Kidney epithelial cell (primary cell): ENCODE measurements at regions not wholly inside any gene's neighbourhood (a gene's known extent, or its start where the extent isn't known, plus 50 kb on each side); places are given as distances from the start of the nearest gene placed in this dataset.

Experiments used
- DNase-seq: peaks from one replicate; pipeline ENCODE4 v3.0.0-alpha.2; 2010; ENCODE audit warnings: low read depth
- H3K27me3 ChIP-seq: 2 replicates; pipeline ENCODE4 v1.6.0; 2011; ENCODE audit warnings: low read length; ENCODE audit not compliant: control insufficient read depth, insufficient read depth
- H3K36me3 ChIP-seq: 2 replicates; pipeline ENCODE4 v1.5.1; 2011; ENCODE audit warnings: low read length; ENCODE audit not compliant: control insufficient read depth, insufficient read depth
- H3K4me3 ChIP-seq: 2 replicates; pipeline ENCODE4 v1.5.1; 2011; ENCODE audit warnings: low read depth, mild to moderate bottlenecking, control low read depth, low read length
- TF ChIP-seq, protein P1 (sequence below): IDR thresholded peaks from 2 replicates; pipeline ENCODE4 v1.5.1; 2011; ENCODE audit warnings: mild to moderate bottlenecking, moderate library complexity, low read length, control low read depth, inconsistent platforms; ENCODE audit not compliant: insufficient read depth, poor library complexity, severe bottlenecking

DNA sequence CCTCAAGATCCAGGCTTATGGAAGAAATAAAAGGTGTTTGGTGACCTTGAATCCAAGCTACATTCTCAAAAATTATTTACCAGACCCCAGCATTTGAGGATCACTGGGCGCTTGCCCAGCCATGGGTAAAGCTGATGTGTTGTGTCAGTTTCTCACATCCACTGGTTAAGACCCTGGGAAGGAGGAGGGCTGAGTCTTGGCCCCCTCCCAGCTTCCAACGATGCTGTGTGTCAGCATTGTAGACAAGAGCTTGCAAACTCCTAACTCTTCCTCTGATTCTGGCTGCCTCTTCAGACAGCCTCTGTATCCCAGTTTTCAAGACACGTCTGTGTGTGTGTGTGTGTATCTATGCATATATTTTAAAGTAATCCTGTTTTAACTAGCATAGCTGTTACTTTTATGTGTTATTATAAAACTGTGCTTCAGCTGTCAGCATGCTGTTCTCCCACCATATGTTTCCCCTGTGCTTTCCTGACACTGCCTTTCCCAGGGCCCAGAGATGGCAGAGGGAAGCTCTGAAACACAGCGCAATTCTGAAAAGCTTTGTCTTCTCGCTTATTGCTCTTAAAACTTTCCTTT lies 157.3 kb upstream of the LRRN1 start:
- TF ChIP-seq, protein P1, sequence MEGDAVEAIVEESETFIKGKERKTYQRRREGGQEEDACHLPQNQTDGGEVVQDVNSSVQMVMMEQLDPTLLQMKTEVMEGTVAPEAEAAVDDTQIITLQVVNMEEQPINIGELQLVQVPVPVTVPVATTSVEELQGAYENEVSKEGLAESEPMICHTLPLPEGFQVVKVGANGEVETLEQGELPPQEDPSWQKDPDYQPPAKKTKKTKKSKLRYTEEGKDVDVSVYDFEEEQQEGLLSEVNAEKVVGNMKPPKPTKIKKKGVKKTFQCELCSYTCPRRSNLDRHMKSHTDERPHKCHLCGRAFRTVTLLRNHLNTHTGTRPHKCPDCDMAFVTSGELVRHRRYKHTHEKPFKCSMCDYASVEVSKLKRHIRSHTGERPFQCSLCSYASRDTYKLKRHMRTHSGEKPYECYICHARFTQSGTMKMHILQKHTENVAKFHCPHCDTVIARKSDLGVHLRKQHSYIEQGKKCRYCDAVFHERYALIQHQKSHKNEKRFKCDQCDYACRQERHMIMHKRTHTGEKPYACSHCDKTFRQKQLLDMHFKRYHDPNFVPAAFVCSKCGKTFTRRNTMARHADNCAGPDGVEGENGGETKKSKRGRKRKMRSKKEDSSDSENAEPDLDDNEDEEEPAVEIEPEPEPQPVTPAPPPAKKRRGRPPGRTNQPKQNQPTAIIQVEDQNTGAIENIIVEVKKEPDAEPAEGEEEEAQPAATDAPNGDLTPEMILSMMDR: no peak
- Histone ChIP-seq H3K4me3 (no peak overlapping the region), H3K27me3 (no peaks in the 10 kb centered on the region), H3K36me3 (no peaks in the 10 kb centered on the region)
- DNase-seq: no peak

DNA sequence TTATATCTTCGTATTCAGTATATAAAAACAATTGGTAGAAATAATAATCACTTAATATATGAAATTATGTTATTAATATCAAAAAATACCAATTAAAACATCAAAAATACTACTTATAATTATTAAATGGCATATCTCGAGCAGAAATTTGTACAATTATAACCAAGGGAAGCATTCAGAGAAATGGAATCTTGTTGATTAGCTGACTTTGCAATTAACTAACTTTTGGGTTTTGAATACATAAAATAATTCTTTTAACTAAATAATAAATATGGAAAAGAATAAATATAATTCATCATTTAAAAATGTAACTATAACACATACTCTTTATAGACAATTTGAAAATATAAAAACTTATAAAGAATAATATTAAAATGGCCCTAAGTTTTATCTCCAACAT lies 160.2 kb upstream of the LRRN1 start:
- H3K36me3 ChIP-seq: no peaks in the 10 kb centered on the region
- H3K27me3 ChIP-seq: no peaks in the 10 kb centered on the region
- TF ChIP-seq, protein P1: no peak
- no peak overlapping the region for H3K4me3 ChIP-seq
- no peak for DNase-seq

GRCh38 chr3:3636815-3637214 lies 162.4 kb upstream of the LRRN1 start:
- no peak overlapping the region for H3K4me3 ChIP-seq
- H3K36me3 ChIP-seq: no peaks in the 10 kb centered on the region
- TF ChIP-seq, protein P1: no peak
- DNase-seq: no peak
- no peaks in the 10 kb centered on the region for H3K27me3 ChIP-seq

GRCh38 chr3:3635109-3635508 lies 164.1 kb upstream of the LRRN1 start:
- TF ChIP-seq, protein P1: no peak
- DNase-seq: no peak
- H3K36me3 ChIP-seq: no peaks in the 10 kb centered on the region
- H3K27me3 ChIP-seq: no peaks in the 10 kb centered on the region
- H3K4me3 ChIP-seq: no peak overlapping the region

- TF ChIP-seq, protein P1: no peak
- DNase-seq: no peak
- H3K4me3 ChIP-seq: no peak overlapping the region
- no peaks in the 10 kb centered on the region for H3K36me3 ChIP-seq
- H3K27me3 ChIP-seq: no peaks in the 10 kb centered on the region
Measured at GRCh38 chr3:3634326-3634725, 164.9 kb upstream of the LRRN1 start.

DNA sequence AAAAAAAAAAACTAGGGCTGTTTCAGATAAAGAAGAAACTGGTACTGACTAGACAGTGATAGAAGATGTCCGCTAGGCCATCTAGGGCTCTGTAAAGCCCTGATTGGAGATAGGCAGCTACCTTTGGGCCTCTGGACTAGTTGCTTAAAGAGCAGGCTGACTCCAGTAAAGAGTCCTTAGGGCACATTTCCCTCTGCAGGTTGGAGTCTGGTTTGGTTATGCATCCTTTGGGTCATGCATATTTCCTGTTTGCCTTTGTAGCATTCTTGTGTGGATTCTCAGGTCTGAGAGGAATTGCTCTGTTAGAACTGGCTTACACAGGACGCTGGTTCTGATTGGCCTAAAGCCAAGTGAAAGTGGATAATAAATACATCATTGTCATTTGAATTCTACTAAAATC lies 165.5 kb upstream of the LRRN1 start:
- no peak for DNase-seq
- Histone ChIP-seq H3K27me3 (no peaks in the 10 kb centered on the region), H3K36me3 (no peaks in the 10 kb centered on the region), H3K4me3 (no peak overlapping the region)
- TF ChIP-seq, protein P1: no peak
